Testis (tissue), 2 donors: ENCODE measurements at regions not wholly inside any gene's neighbourhood (a gene's known extent, or its start where the extent isn't known, plus 50 kb on each side); places are given as distances from the start of the nearest gene placed in this dataset.

ENCODE experiments used
- POLR2A ChIP-seq: fragments of 450-650 bp; IDR thresholded peaks from one replicate; pipeline ENCODE4 v1.6.1; 2017; ENCODE audit warnings: antibody characterized with exemption, mild to moderate bottlenecking, moderate library complexity
- TF ChIP-seq, protein P1 (sequence below), 3 experiments: fragments of 450-650 bp in 2 of 3; fragments of 200-600 bp in 1 of 3; sonication (generic) in 1 of 3; IDR thresholded peaks; one replicate each; pipeline ENCODE4 v1.5.1; 2016 to 2019; ENCODE audit warnings: antibody characterized with exemption in 3 of 3, mild to moderate bottlenecking in 2 of 3, moderate library complexity in 1 of 3

DNA sequence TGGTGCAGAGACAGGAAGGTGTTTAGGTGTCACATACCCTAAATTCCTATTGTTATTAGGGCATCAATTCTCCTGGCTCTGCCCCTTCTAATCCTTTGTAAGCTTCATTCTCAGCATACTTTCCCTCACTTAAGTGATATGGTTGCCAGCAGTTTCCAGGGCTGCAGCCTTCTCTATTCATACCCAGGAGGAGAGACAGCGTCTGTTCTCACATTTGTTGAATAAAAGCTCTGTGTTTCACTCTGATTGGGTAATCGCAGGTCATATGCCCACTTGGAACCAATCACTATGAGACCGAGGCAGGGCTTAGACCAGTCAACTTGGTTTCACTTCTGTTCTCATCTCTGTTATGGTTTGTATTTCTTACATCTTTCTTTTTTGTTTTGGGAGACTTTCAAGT, 109.6 kb upstream of the MTPN start:
- no peak for TF ChIP-seq POLR2A
- TF ChIP-seq, protein P1, sequence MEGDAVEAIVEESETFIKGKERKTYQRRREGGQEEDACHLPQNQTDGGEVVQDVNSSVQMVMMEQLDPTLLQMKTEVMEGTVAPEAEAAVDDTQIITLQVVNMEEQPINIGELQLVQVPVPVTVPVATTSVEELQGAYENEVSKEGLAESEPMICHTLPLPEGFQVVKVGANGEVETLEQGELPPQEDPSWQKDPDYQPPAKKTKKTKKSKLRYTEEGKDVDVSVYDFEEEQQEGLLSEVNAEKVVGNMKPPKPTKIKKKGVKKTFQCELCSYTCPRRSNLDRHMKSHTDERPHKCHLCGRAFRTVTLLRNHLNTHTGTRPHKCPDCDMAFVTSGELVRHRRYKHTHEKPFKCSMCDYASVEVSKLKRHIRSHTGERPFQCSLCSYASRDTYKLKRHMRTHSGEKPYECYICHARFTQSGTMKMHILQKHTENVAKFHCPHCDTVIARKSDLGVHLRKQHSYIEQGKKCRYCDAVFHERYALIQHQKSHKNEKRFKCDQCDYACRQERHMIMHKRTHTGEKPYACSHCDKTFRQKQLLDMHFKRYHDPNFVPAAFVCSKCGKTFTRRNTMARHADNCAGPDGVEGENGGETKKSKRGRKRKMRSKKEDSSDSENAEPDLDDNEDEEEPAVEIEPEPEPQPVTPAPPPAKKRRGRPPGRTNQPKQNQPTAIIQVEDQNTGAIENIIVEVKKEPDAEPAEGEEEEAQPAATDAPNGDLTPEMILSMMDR (IDR thresholded peaks at IDR 0.05), result no peak
